Non-pigmented ciliary epithelial cell (primary cell): ENCODE measurements at regions not wholly inside any gene's neighbourhood (a gene's known extent, or its start where the extent isn't known, plus 50 kb on each side); places are given as distances from the start of the nearest gene placed in this dataset.

Source experiments
- DNase-seq: peaks from one replicate; pipeline ENCODE4 v3.0.0-alpha.2; 2010; ENCODE audit warnings: low read depth

DNA sequence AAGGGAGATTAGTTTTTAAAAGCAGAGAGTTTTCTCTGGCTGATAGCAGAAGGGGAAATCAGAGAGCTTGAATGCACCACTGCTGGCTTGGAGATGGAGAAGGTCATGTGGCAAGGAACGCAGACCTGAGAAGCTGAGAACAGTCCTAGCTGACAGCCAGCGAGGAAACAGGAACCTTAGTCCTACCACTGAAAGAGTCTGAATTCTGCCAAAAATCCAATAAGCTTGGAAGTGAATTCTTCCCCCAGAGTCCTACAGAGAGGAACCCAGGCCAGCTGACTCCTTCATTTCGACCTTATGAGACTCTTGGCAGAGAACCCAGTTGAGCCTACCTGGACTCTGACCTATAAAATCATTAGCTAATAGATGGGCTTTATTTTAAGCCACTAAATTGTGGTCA lies 371.9 kb upstream of the TNP1 start:
- DNase-seq: no peak

DNA sequence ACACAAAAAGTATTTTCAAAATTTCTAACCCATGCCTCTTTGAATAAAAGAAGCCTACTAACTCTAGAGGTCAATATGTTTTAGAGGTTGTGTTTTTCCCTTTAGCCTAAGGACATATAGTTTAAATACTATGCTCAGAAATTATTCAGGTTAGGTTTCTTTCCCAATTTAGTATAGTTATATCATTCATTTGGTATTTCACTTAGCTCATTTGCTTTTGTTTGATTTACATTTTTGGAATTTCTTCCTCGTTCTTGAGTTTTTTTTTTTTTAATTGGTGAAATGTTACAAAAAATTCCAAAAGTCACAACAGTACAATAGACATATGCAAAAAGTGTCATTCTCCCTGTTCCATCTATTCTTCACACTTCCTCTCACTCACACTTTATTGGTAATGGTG lies 371.3 kb upstream of the TNP1 start:
- DNase-seq: no peak

- DNase-seq: no peak
These were observed 368.9 kb upstream of the TNP1 start for GRCh38 chr2:217228732-217229131.

GRCh38 chr2:217227794-217228193 lies 367.9 kb upstream of the TNP1 start:
- DNase-seq: no peak

DNA sequence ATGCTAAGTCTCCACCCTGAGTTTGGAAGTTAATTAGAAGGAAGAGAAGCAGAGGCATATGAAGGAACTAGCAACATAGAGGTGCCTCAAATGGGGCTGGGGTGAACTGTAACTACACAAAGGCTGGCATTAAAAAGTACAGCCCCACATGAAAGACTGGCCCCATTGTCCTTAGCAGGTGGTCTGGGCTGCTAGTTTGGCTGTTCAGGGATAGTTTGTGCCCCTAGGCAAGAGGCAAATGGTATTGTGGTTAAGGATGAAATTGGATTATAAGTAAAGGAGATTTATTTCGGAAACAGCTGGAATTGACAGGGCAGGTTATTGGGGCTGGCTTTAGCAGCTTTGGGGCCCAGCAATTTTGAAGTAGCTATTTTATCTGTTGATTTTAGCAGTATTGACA lies 365.7 kb upstream of the TNP1 start:
- no peak for DNase-seq

DNA sequence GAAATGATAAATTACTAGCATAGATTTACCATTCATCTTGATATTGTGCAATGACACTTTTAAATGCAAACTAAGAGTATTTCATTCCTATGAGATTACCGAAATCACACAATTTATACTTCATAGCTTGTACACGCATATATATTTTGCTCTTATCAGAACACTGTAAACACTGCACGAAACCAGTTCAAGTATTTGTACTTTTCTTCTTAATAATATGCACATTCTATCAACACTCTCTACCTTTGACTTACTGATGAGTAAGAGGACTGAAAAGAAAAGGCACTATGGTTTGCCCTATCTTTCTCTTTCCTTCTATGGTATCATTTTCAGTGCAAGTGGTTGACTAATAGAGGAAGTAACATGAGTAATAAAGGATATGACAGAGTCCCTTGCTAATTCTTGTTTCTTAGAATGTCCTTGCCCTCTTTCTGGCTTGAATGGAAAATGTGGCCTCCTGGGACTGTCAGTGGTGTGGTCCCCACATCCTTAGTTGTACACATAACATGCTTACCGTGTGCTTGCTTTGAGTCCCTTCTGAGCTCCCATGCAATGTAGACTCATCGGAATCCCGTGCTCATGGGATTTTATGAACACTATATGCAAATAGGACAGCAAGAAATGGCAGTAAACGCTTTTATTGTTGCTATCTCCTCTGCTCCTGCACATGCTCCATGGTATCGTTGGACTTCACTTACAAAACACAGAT lies 363.5 kb upstream of the TNP1 start:
- peak; percentile 91 for DNase-seq

DNA sequence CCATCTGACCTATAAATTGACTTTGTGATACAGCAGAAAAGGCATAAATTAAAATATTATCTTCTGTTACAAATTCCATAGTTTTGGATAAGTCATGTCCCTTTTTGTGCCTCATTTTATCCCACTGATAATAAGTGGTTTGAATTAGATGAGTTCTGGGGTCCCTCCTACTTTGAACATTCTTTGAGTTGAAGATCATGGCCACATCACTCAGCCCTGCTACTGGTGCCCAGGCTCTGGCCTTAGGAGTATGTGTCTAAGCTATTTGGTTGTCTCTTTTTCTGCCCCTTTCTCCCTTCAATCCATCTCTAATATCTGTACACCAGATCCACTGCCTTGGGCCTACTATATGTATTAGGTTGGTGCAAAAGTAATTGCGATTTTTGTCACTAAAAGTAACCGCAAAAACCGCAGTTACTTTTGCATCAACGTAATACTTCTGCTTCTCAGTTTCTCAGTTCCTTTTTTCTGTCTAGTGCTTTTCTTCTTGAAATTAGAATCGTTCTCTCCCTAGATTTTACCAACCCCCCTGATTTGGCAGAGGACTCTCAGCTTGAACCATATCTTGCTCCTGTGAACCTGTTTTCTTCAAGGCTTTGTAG lies 362.5 kb upstream of the TNP1 start:
- no peak for DNase-seq

GRCh38 chr2:217220228-217221013 lies 360.6 kb upstream of the TNP1 start:
- DNase-seq: no peak

DNA sequence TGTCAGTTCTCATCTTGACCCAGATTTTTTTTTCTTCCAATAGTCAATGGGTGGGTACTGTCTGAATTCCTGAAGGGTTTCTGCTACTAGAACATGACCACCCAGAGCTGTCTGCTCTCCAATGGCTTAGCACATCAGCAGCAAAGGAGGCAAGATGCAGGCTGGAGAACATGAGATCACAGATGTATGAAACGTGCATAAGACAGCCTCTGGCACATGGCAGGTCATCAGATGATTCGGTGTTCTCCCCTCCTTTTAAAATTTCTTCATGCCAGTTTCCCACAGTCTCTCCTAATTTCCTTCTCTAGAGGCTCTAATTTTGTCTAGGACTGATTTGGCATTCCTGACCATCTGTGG lies 359.3 kb upstream of the TNP1 start:
- no peak for DNase-seq

DNA sequence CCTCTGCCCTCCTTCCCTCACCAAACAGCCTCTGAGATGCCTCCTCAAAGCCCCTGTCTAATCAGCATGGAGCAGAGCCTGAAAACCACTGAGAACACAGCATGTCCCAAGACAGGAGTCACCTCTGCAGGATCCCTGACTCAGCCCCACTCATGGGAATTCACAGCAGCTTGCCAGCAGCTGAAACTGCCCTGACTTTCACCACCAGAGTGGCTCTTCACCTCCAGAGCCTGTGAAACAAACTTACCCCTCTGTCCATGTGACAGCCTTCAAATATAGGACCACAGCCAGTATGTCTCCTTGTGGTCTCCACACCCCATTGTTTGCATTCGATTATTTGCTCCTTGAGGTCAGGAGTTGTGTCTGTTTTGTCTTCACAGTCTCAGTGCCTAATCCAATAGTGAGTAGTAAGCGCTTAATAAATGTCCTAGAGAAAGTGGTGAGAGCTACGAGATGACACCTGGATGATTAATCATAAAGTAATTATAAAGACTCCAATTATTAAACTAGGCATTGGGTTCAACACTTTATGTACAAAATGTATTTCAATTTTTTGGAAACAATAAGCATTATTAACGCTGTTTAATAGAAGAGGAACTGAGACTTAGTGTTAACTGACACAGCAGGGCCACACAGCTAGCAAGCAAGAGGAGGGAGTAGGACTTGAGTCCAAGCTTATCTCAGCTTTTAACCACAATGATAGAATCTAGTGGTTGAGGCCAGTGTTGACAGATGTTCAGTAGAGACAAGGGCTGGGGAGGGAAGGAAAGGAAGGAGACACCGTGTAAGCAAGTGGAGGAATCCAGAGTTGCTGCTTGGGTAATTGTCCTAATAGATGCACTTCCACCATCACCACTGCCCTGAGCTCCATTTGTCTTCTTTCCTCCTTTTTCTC lies 358.7 kb upstream of the TNP1 start:
- no peak for DNase-seq

GRCh38 chr2:217216982-217217381 lies 357.1 kb upstream of the TNP1 start:
- no peak for DNase-seq

GRCh38 chr2:217216316-217216715 lies 356.5 kb upstream of the TNP1 start:
- no peak for DNase-seq

DNA sequence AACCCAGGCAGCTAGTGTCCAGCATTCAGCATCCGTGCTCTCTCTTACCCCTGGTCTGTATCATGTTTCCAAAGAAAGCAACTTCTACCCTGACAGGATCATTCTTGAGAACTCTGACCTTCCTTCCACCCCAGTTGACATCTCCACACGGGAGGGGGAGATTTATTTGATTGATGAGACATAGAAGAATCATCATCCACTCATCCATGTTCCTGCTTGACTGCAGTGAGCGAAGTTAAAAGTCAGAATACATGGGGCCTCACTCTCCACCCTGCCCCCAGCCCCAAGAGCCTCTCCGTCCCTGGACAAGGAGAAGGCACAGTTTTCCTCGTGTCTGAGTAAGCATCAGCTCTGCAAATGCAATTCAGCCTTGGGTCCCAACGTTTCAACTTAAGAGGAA lies 356.0 kb upstream of the TNP1 start:
- DNase-seq: no peak

DNA sequence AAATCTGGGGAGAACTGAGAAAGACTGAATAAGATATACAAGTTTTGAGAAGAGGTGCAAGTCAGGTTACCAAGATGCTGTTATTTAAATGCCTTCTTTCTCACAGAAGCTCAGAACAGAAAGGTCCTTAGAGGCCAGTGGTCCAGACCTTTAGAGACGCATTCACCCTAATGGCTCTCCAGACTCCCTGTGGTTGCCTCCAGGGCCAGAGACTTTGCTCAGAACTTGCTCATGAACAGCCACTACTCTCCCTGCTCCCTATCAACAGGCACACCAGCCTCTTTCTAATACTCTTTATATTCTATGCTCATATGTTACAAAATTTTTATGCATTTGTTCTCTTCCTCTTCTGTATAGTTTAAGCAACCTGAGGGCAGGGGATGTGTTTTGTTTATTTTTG lies 349.0 kb upstream of the TNP1 start:
- DNase-seq: no peak

DNA sequence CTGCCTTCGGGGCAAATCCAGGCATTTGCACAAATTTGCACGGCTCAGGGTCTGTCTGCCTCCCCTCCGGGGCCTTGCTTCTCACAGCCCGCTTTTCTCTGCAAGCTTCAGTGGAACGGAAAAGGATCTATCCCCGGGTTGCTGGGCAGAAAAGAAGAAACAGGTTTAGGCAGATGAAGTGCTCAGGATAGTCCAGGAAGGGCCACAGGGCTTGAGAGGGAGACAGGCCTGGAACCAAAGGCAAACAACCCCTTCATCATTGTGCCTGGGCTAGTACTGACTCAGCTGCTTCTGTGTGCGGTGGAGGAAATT lies 347.8 kb upstream of the TNP1 start:
- DNase-seq: no peak

DNA sequence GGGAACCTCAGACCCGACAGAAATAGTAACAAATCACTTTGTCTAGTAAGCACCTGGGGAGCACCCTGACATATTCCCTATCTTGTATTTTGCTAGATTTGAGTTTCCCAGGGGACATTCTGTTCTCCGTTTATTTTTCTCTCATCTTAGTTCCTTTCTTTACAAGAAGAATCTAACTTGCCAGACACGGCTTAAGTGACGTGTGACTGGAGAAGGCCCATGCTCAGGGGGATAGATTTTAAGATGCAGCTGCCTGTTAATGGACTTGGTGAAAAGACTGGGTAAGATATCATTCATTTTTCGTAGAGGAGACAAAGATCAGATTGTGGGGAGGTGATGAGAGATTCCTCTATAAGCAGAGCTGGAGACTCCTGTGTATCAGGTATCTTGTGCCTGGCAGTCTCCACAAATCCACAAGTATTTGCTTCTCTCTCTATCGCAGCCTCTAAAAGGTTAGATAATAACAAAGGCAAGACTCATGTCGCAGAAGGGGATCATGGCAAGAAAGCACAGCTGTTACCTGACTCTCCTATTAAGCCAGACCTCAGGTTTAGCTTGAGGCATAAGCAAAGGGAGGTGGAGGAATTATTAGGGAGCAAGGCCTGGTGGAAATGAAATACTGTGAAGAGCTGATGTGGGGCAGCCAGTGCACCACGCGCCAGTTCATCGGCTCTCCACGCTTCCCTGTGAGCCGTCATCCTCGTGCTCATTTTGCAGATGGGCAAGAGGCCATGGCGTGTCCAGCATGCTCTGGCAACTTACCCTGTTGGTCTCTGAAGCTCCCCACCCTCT lies 347.2 kb upstream of the TNP1 start:
- DNase-seq: no peak

GRCh38 chr2:217206016-217206725 lies 346.3 kb upstream of the TNP1 start:
- no peak for DNase-seq

DNA sequence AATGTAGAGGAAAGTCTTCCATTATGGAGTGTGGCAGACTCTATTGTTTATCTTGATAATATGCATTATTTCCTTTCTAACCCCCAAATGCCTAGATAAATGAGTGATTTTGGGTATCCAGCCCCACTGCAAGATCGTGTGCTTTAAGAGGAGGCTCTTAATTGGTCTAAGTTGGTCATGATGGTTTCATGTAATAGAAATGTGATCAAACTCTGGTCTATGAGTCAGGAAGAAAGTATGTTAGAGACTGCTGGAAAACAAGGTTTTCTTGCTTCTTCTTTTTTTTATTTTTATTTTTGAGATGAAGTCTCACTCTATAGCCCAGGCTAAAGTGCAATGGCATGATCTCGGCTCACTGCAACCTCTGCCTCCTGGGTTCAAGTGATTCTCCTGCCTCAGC lies 344.5 kb upstream of the TNP1 start:
- DNase-seq: peak; percentile 32

DNA sequence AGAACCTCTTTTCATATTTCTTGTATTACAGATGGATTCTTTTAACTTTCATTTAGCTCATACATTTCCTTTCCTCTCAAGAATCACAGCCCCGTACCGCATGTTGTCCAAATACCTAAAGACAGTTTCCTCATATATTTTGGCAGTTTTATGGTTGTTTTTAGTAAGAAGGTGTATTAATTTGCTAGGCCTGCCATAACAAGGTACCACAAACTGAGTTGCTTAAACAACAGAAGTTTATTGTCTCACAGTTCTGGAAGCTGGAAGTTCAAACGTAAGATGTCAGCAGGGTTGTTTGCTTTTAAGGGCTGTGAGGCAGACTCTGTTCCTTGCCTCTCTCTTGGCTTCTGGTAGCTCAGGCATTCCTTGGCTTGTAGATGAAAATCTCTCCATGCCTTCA lies 343.2 kb upstream of the TNP1 start:
- DNase-seq: no peak

- DNase-seq: no peak
These were observed 339.4 kb upstream of the TNP1 start for GRCh38 chr2:217199255-217199630.
